Ishikawa (cell line): ENCODE measurements at regions not wholly inside any gene's neighbourhood (a gene's known extent, or its start where the extent isn't known, plus 50 kb on each side); places are given as distances from the start of the nearest gene placed in this dataset.

ENCODE experiments used
- CEBPB ChIP-seq: IDR thresholded peaks from 2 replicates; pipeline ENCODE4 v1.6.1; 2012
- CREB1 ChIP-seq: IDR thresholded peaks from 2 replicates; pipeline ENCODE4 v1.6.1; 2012; ENCODE audit warnings: low read depth
- EGR1 ChIP-seq: IDR thresholded peaks from 2 replicates; pipeline ENCODE4 v1.6.1; 2012
- EP300 ChIP-seq: IDR thresholded peaks from 2 replicates; pipeline ENCODE4 v1.6.1; 2012; ENCODE audit warnings: borderline replicate concordance
- FOXM1 ChIP-seq: IDR thresholded peaks from 2 replicates; pipeline ENCODE4 v1.6.1; 2012; ENCODE audit warnings: low read depth, borderline replicate concordance
- MAX ChIP-seq: IDR thresholded peaks from 2 replicates; pipeline ENCODE4 v1.6.1; 2012
- NFIC ChIP-seq: IDR thresholded peaks from 2 replicates; pipeline ENCODE4 v1.6.1; 2012
- RAD21 ChIP-seq: IDR thresholded peaks from 2 replicates; pipeline ENCODE4 v1.6.1; 2012; ENCODE audit warnings: low read depth
- REST ChIP-seq: IDR thresholded peaks from 2 replicates; pipeline ENCODE4 v1.6.1; 2012; ENCODE audit warnings: low read depth, mild to moderate bottlenecking
- TAF1 ChIP-seq: IDR thresholded peaks from 2 replicates; pipeline ENCODE4 v1.6.1; 2012; ENCODE audit warnings: low read depth, mild to moderate bottlenecking
- TCF12 ChIP-seq: IDR thresholded peaks from 2 replicates; pipeline ENCODE4 v1.6.1; 2012; ENCODE audit warnings: low read depth
- TEAD4 ChIP-seq: IDR thresholded peaks from 2 replicates; pipeline ENCODE4 v1.6.1; 2012
- USF1 ChIP-seq: IDR thresholded peaks from 2 replicates; pipeline ENCODE4 v1.6.1; 2012
- YY1 ChIP-seq: IDR thresholded peaks from 2 replicates; pipeline ENCODE4 v1.6.1; 2012; ENCODE audit warnings: low read depth
- ZBTB7A ChIP-seq: IDR thresholded peaks from 2 replicates; pipeline ENCODE4 v1.6.1; 2012; ENCODE audit warnings: low read depth

GRCh38 chr7:124403587-124403986, 362.0 kb downstream of the GPR37 start:
- TF ChIP-seq REST (no peak), EP300 (no peak), MAX (no peak), CREB1 (no peak), TCF12 (no peak), TEAD4 (no peak), CEBPB (no peak), FOXM1 (no peak), EGR1 (no peak), RAD21 (no peak), USF1 (no peak), ZBTB7A (no peak), YY1 (no peak)

GRCh38 chr7:124403112-124403511, 362.5 kb downstream of the GPR37 start:
- no peak for TF ChIP-seq TCF12
- no peak for TF ChIP-seq EP300
- no peak for TF ChIP-seq REST
- no peak for TF ChIP-seq USF1
- TF ChIP-seq MAX: no peak
- TF ChIP-seq NFIC: no peak
- TF ChIP-seq TEAD4: no peak
- no peak for TF ChIP-seq ZBTB7A
- no peak for TF ChIP-seq YY1
- TF ChIP-seq TAF1: no peak
- TF ChIP-seq FOXM1: no peak
- no peak for TF ChIP-seq RAD21
- no peak for TF ChIP-seq EGR1
- no peak for TF ChIP-seq CREB1
- TF ChIP-seq CEBPB: no peak

GRCh38 chr7:124399941-124400340, 365.7 kb downstream of the GPR37 start:
- TF ChIP-seq FOXM1 (no peak), EP300 (no peak), RAD21 (no peak), MAX (no peak), YY1 (no peak), USF1 (no peak), TCF12 (no peak), TAF1 (no peak)

GRCh38 chr7:124398937-124399552, 366.2 kb upstream of the TMEM229A start:
- TF ChIP-seq ZBTB7A (no peak), TAF1 (no peak), YY1 (no peak), TEAD4 (no peak), CEBPB (no peak), EP300 (no peak), RAD21 (no peak), EGR1 (no peak), CREB1 (no peak), USF1 (no peak), TCF12 (no peak), NFIC (no peak), MAX (no peak), REST (no peak), FOXM1 (no peak)
